HepG2 (cell line): ENCODE measurements at regions not wholly inside any gene's neighbourhood (a gene's known extent, or its start where the extent isn't known, plus 50 kb on each side); places are given as distances from the start of the nearest gene placed in this dataset.

ENCODE experiments used
- ATF7 ChIP-seq, 2 experiments: fragments of 450-650 bp in 1 of 2; sonication (generic) in 1 of 2; formaldehyde crosslinking in 1 of 2; IDR thresholded peaks; 2 replicates each; pipeline versions ENCODE4 v1.4.0 to v1.6.1; 2016 to 2020; ENCODE audit warnings: antibody characterized with exemption in 1 of 2, mild to moderate bottlenecking in 1 of 2, missing genetic modification reagents in 1 of 2
- ETV5 ChIP-seq: IDR thresholded peaks from 2 replicates; pipeline ENCODE4 v1.6.1; 2018; ENCODE audit warnings: missing biosample characterization, missing genetic modification reagents, inconsistent platforms, borderline replicate concordance
- FOXP1 ChIP-seq, 2 experiments: fragments of 450-650 bp in 1 of 2; IDR thresholded peaks; 2 replicates each; pipeline ENCODE4 v1.6.1; 2017 to 2018; ENCODE audit warnings: antibody characterized with exemption in 1 of 2
- KAT2B ChIP-seq: fragments of 150-350 bp; IDR thresholded peaks from 2 replicates; pipeline ENCODE4 v1.6.1; 2014; ENCODE audit warnings: low read depth, low read length, borderline replicate concordance
- TCF7 ChIP-seq: sonication (generic); IDR thresholded peaks from 2 replicates; pipeline ENCODE4 v1.6.1; 2016; ENCODE audit warnings: antibody characterized with exemption, low read depth
- ZNF552 ChIP-seq: sonication (generic); formaldehyde crosslinking; IDR thresholded peaks from 2 replicates; pipeline ENCODE4 v1.9.0; 2022; ENCODE audit warnings: missing genetic modification reagents, mild to moderate bottlenecking, borderline replicate concordance

DNA sequence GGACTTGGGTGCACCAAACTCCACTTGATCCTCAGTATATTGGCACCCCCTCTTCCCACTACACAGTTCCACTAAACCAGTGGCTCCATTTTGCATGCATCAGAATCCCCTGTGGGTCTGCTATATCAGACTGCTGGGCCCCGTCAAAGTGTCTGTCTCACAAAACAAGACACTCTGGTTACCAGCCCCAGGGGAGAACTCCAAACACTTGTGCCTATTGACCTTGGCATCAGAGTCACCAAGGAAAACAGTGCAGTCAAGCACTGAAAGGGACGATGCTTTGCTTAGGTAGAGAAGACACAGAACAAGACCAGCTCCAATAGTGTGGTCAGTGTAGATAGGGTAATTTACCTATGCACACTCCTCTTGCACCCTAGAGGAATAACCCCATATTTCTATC, 205.8 kb upstream of the RAI14 start:
- TF ChIP-seq ATF7 (IDR thresholded peaks at IDR 0.05) (no peak), ATF7 (CRISPR knock-in tag; IDR thresholded peaks at IDR 0.05) (no peak), FOXP1 (IDR thresholded peaks at IDR 0.05) (no peak), FOXP1 (CRISPR knock-in tag; IDR thresholded peaks at IDR 0.05) (no peak), ETV5 (no peak), ZNF552 (no peak), TCF7 (no peak), KAT2B (no peak)
